SK-N-SH (cell line): ENCODE measurements at regions not wholly inside any gene's neighbourhood (a gene's known extent, or its start where the extent isn't known, plus 50 kb on each side); places are given as distances from the start of the nearest gene placed in this dataset.
"Not testable (repeated sequence)": the region's sequence is repeated elsewhere in the genome, so short reads cannot be mapped to it uniquely, and the experiment has no call there.

ENCODE experiments used
- CTCF ChIA-PET: fragments of 300-600, 350-600 bp; formaldehyde crosslinking; extraction: SDS; loops from one replicate; lab custom pipeline; 2021; lab: Yijun Ruan, JAX
- POLR2A ChIA-PET: fragments of 350-600 bp; sonication (Branson Sonifier 250); formaldehyde crosslinking; extraction: SDS; loops from one replicate; lab custom pipeline; 2020; ENCODE audit warnings: antibody characterized with exemption, inconsistent platforms; lab: Yijun Ruan, JAX
- DNase-seq: peaks from one replicate; pipeline ENCODE4 v3.0.0; 2012
- H2AFZ ChIP-seq: fragments of 200-600 bp; sonication (generic); 2 replicates; pipeline ENCODE4 v1.8.1; 2016; ENCODE audit warnings: antibody characterized with exemption, mild to moderate bottlenecking, low read depth
- H3F3A ChIP-seq: fragments of 200-600 bp; sonication (generic); replicated peaks from 2 replicates; pipeline ENCODE3; 2016; ENCODE audit warnings: antibody characterized with exemption, mild to moderate bottlenecking; ENCODE audit not compliant: insufficient read depth
- H3K27ac ChIP-seq, 2 experiments: fragments of 200-500 bp in 1 of 2; fragments of 200-600 bp in 1 of 2; sonication (Bioruptor generic) in 1 of 2; sonication (generic), shearing (Covaris generic) in 1 of 2; 2 replicates each; pipeline versions ENCODE4 v1.5.1 to v1.6.1; 2014 to 2016; ENCODE audit warnings: low read depth in 2 of 2, inconsistent platforms in 1 of 2, low read length in 1 of 2, mild to moderate bottlenecking in 1 of 2, mixed read lengths in 1 of 2
- H3K27me3 ChIP-seq: fragments of 200-600 bp; sonication (generic), shearing (Covaris generic); 2 replicates; pipeline ENCODE4 v1.6.1; 2016; ENCODE audit warnings: mixed run types; ENCODE audit not compliant: insufficient read depth
- H3K36me3 ChIP-seq, 2 experiments: fragments of 200-500 bp in 1 of 2; fragments of 200-600 bp in 1 of 2; sonication (Bioruptor generic) in 1 of 2; sonication (generic) in 1 of 2; replicated peaks in 1 of 2; 2 replicates each; pipeline versions ENCODE3 to v1.5.1; 2014 to 2016; ENCODE audit warnings: low read length in 1 of 2, mild to moderate bottlenecking in 1 of 2; ENCODE audit not compliant: insufficient read depth in 2 of 2, control insufficient read depth in 1 of 2
- H3K4me1 ChIP-seq, 2 experiments: fragments of 200-500 bp in 1 of 2; fragments of 200-600 bp in 1 of 2; sonication (Bioruptor generic) in 1 of 2; sonication (generic), shearing (Covaris generic) in 1 of 2; 2 replicates each; pipeline versions ENCODE4 v1.5.1 to v1.6.1; 2014 to 2016; ENCODE audit warnings: low read depth in 1 of 2, low read length in 1 of 2, mixed run types in 1 of 2; ENCODE audit not compliant: insufficient read depth in 2 of 2, control insufficient read depth in 1 of 2
- H3K4me2 ChIP-seq: fragments of 200-600 bp; sonication (generic), shearing (Covaris generic); 2 replicates; pipeline ENCODE4 v1.6.1; 2017; ENCODE audit warnings: mixed run types
- H3K4me3 ChIP-seq, 2 experiments: fragments of 200-500 bp in 1 of 2; fragments of 200-600 bp in 1 of 2; sonication (Bioruptor generic) in 1 of 2; sonication (generic), shearing (Covaris generic) in 1 of 2; 2 replicates each; pipeline versions ENCODE4 v1.5.1 to v1.8.1; 2014 to 2016; ENCODE audit warnings: low read depth in 2 of 2, inconsistent platforms in 1 of 2, low read length in 1 of 2, mild to moderate bottlenecking in 1 of 2, mixed read lengths in 1 of 2, moderate library complexity in 1 of 2
- H3K79me2 ChIP-seq: fragments of 200-600 bp; sonication (generic); 2 replicates; pipeline ENCODE4 v1.8.1; 2017; ENCODE audit warnings: mild to moderate bottlenecking; ENCODE audit not compliant: insufficient read depth
- H3K9ac ChIP-seq: fragments of 200-600 bp; sonication (generic); 2 replicates; pipeline ENCODE4 v1.6.1; 2017; ENCODE audit warnings: mixed run types
- H3K9me2 ChIP-seq: fragments of 200-600 bp; sonication (generic); 2 replicates; pipeline ENCODE4 v1.6.1; 2017; ENCODE audit warnings: mixed run types
- H3K9me3 ChIP-seq: fragments of 200-600 bp; sonication (generic); 2 replicates; pipeline ENCODE4 v1.6.1; 2017; ENCODE audit warnings: mixed run types, mild to moderate bottlenecking, moderate library complexity
- H4K20me1 ChIP-seq: fragments of 200-600 bp; sonication (generic); 2 replicates; pipeline ENCODE4 v1.6.1; 2017; ENCODE audit warnings: mild to moderate bottlenecking, mixed run types; ENCODE audit not compliant: insufficient read depth
- EP300 ChIP-seq, 2 experiments: IDR thresholded peaks; 2 replicates each; pipeline versions ENCODE4 v1.4.0 to v1.6.1; 2012; ENCODE audit warnings: borderline replicate concordance in 1 of 2, low read depth in 1 of 2, low read length in 1 of 2
- MAX ChIP-seq: IDR thresholded peaks from 2 replicates; pipeline ENCODE4 v1.4.0; 2012; ENCODE audit warnings: low read depth
- MEF2A ChIP-seq: IDR thresholded peaks from 2 replicates; pipeline ENCODE4 v1.4.0; 2012; ENCODE audit warnings: low read depth, borderline replicate concordance
- NFIC ChIP-seq: IDR thresholded peaks from 2 replicates; pipeline ENCODE4 v1.4.0; 2012; ENCODE audit warnings: borderline replicate concordance
- RAD21 ChIP-seq: IDR thresholded peaks from 2 replicates; pipeline ENCODE4 v1.6.1; 2012; ENCODE audit warnings: mild to moderate bottlenecking, low read length
- REST ChIP-seq: IDR thresholded peaks from 2 replicates; pipeline ENCODE4 v1.6.1; 2012; ENCODE audit warnings: mild to moderate bottlenecking, low read depth, low read length, moderate library complexity
- USF1 ChIP-seq: IDR thresholded peaks from 2 replicates; pipeline ENCODE4 v1.4.0; 2012; ENCODE audit warnings: low read depth, borderline replicate concordance
- USF2 ChIP-seq: fragments of 150-350 bp; IDR thresholded peaks from 2 replicates; pipeline ENCODE4 v1.6.1; 2017; ENCODE audit warnings: antibody characterized with exemption, low read length, low read depth, borderline replicate concordance
- WGBS: methylation state at CpG from one replicate; pipeline ENCODE4 v1.1.6; 2017; ENCODE audit warnings: low lambda C conversion rate; 5-methylcytosine and 5-hydroxymethylcytosine counted together
- TF ChIP-seq, protein P1 (sequence below): IDR thresholded peaks from 2 replicates; pipeline ENCODE4 v1.4.0; 2012; ENCODE audit warnings: low read depth, borderline replicate concordance

- DNase-seq, result no peak
- no peaks in the 10 kb centered on the region for H3K9me2 ChIP-seq
- H4K20me1 ChIP-seq, result no peaks in the 10 kb centered on the region
- WGBS, result 78% methylated on average over 3 of the region's 3 CpGs
- peaks cover 9% of the 10 kb centered on the region for H3F3A ChIP-seq
- no peaks in the 10 kb centered on the region for H3K27me3 ChIP-seq
- TF ChIP-seq MAX (no peak), RAD21 (no peak), EP300 (IDR thresholded peaks at IDR 0.05; ENCODE audit: borderline replicate concordance in 1 of 2, low read depth in 1 of 2, low read length in 1 of 2) (no peak), USF2 (no peak), MEF2A (no peak), REST (no peak), NFIC (no peak), USF1 (no peak)
- TF ChIP-seq, protein P1, sequence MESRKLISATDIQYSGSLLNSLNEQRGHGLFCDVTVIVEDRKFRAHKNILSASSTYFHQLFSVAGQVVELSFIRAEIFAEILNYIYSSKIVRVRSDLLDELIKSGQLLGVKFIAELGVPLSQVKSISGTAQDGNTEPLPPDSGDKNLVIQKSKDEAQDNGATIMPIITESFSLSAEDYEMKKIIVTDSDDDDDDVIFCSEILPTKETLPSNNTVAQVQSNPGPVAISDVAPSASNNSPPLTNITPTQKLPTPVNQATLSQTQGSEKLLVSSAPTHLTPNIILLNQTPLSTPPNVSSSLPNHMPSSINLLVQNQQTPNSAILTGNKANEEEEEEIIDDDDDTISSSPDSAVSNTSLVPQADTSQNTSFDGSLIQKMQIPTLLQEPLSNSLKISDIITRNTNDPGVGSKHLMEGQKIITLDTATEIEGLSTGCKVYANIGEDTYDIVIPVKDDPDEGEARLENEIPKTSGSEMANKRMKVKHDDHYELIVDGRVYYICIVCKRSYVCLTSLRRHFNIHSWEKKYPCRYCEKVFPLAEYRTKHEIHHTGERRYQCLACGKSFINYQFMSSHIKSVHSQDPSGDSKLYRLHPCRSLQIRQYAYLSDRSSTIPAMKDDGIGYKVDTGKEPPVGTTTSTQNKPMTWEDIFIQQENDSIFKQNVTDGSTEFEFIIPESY, result no peak
- TF ChIP-seq, all 33 proteins: peak for 0
- no peak overlapping the region for H2AFZ ChIP-seq
- ChIA-PET CTCF (interaction anchor here (1.2 to 1.5 kb wide), 2 partner anchors 14 to 18 kb away, joined by 3 read pairs; no protein-coding TSS in a partner anchor), POLR2A (no interaction called here)
- H3K4me3 ChIP-seq, result no peak overlapping the region
- H3K9me3 ChIP-seq, result no peaks in the 10 kb centered on the region
- H3K4me2 ChIP-seq, result no peak overlapping the region
- H3K9ac ChIP-seq, result no peak overlapping the region
- H3K79me2 ChIP-seq, result no peaks in the 10 kb centered on the region
- H3K36me3 ChIP-seq, result no peaks in the 10 kb centered on the region
- H3K27ac ChIP-seq, result no peak overlapping the region
- H3K4me1 ChIP-seq, result no peaks in the 10 kb centered on the region
Measured at GRCh38 chr20:10119336-10119735, 84.5 kb downstream of the ANKEF1 start.

GRCh38 chr20:10124883-10125282 lies 90.1 kb downstream of the ANKEF1 start:
- POLR2A ChIA-PET, H4K20me1 ChIP-seq, H3K4me3 ChIP-seq, H3K4me2 ChIP-seq, H3K36me3 ChIP-seq, H3K9me2 ChIP-seq, H2AFZ ChIP-seq, H3F3A ChIP-seq, DNase-seq, H3K9ac ChIP-seq, H3K27ac ChIP-seq, H3K4me1 ChIP-seq, H3K27me3 ChIP-seq, H3K79me2 ChIP-seq, H3K9me3 ChIP-seq: not testable (repeated sequence)
- 83% methylated on average over 3 of the region's 3 CpGs for WGBS
- CTCF ChIA-PET, result interaction anchor here (1.0 kb wide), 1 partner anchor 34 kb away, joined by 3 read pairs; no protein-coding TSS in a partner anchor
